Upper lobe of left lung (tissue), 4 donors: ENCODE measurements at regions not wholly inside any gene's neighbourhood (a gene's known extent, or its start where the extent isn't known, plus 50 kb on each side); places are given as distances from the start of the nearest gene placed in this dataset.

Source experiments
- POLR2A ChIP-seq, 4 donors: fragments of 450-650 bp; IDR thresholded peaks; one replicate each; pipeline ENCODE4 v1.5.1; 2016 to 2017; ENCODE audit warnings: antibody characterized with exemption in 4 of 4, mild to moderate bottlenecking in 2 of 4
- TF ChIP-seq, protein P1 (sequence below), 6 experiments: fragments of 450-650 bp in 4 of 6; fragments of 200-600 bp in 2 of 6; sonication (generic) in 2 of 6; IDR thresholded peaks; one replicate each; pipeline ENCODE4 v1.5.1; 2016 to 2019; ENCODE audit warnings: antibody characterized with exemption in 6 of 6

DNA sequence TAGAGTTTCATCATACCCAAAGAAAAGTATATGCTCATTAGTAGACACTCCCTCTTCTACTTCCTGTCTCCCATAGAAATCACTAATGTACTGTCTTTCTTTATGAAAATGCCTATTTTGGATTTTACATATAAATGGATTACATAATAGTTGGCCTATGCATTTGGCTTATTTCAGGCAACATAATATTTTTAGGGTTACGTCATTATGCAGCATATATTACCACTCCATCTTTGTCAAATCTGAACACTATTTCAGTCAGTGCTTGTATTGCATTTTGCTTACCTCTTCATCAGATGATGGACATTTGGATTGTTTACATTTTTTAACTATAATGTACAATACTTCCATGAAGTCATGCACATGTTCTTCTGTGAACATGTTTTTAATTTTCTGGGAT, 1406.1 kb downstream of the LRFN5 start:
- TF ChIP-seq POLR2A (IDR thresholded peaks at IDR 0.05): no peak
- TF ChIP-seq, protein P1, sequence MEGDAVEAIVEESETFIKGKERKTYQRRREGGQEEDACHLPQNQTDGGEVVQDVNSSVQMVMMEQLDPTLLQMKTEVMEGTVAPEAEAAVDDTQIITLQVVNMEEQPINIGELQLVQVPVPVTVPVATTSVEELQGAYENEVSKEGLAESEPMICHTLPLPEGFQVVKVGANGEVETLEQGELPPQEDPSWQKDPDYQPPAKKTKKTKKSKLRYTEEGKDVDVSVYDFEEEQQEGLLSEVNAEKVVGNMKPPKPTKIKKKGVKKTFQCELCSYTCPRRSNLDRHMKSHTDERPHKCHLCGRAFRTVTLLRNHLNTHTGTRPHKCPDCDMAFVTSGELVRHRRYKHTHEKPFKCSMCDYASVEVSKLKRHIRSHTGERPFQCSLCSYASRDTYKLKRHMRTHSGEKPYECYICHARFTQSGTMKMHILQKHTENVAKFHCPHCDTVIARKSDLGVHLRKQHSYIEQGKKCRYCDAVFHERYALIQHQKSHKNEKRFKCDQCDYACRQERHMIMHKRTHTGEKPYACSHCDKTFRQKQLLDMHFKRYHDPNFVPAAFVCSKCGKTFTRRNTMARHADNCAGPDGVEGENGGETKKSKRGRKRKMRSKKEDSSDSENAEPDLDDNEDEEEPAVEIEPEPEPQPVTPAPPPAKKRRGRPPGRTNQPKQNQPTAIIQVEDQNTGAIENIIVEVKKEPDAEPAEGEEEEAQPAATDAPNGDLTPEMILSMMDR (IDR thresholded peaks at IDR 0.05): no peak
